Sigmoid colon (tissue), 3 donors: ENCODE measurements at regions not wholly inside any gene's neighbourhood (a gene's known extent, or its start where the extent isn't known, plus 50 kb on each side); places are given as distances from the start of the nearest gene placed in this dataset.

Experiments used
- POLR2A ChIP-seq, 2 donors: fragments of 450-650 bp; IDR thresholded peaks; one replicate each; pipeline ENCODE4 v1.6.1; 2016; ENCODE audit warnings: antibody characterized with exemption in 2 of 2, mild to moderate bottlenecking in 2 of 2, moderate library complexity in 2 of 2
- TF ChIP-seq, protein P1 (sequence below), 4 experiments: fragments of 450-650 bp in 3 of 4; fragments of 200-600 bp in 1 of 4; IDR thresholded peaks; one replicate each; pipeline ENCODE4 v1.5.1; 2016 to 2019; ENCODE audit warnings: antibody characterized with exemption in 4 of 4, mild to moderate bottlenecking in 3 of 4, moderate library complexity in 2 of 4

DNA sequence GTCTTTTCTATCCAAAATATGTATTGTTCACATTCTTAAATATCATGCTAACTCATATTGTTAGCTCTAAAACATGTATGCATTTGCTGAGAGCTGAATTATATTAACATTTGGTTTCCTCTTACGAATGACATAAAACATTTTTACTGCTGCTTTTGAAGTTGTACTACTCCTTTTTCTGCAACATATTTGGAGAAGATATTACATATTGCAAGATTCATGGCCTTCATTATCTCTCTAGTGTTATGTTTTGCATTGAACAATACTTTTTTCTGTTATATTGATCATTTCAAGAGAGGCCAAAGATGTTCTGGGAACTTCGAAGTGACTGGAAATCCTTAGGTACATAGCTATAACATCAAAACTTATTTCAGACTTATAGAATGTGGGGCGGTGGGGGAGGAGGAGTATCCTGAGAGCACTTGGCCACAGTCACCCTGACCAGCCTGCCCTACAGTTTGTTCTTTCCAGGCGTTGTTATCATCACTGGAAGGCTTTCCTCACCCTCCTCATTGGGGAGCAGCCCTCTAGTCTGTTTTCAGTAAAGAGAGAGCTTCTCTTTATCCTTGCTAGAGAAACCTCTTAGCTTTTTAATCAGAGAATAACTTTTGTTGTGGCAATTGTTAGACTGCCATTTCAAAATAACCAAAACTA is 868.6 kb downstream of the OTOL1 start:
- TF ChIP-seq, protein P1, sequence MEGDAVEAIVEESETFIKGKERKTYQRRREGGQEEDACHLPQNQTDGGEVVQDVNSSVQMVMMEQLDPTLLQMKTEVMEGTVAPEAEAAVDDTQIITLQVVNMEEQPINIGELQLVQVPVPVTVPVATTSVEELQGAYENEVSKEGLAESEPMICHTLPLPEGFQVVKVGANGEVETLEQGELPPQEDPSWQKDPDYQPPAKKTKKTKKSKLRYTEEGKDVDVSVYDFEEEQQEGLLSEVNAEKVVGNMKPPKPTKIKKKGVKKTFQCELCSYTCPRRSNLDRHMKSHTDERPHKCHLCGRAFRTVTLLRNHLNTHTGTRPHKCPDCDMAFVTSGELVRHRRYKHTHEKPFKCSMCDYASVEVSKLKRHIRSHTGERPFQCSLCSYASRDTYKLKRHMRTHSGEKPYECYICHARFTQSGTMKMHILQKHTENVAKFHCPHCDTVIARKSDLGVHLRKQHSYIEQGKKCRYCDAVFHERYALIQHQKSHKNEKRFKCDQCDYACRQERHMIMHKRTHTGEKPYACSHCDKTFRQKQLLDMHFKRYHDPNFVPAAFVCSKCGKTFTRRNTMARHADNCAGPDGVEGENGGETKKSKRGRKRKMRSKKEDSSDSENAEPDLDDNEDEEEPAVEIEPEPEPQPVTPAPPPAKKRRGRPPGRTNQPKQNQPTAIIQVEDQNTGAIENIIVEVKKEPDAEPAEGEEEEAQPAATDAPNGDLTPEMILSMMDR (IDR thresholded peaks at IDR 0.05): no peak
- TF ChIP-seq POLR2A (IDR thresholded peaks at IDR 0.05): no peak
